Gastroesophageal sphincter (tissue), 3 donors: ENCODE measurements at regions not wholly inside any gene's neighbourhood (a gene's known extent, or its start where the extent isn't known, plus 50 kb on each side); places are given as distances from the start of the nearest gene placed in this dataset.

ENCODE experiments used
- CTCF ChIP-seq, 4 experiments: fragments of 200-600 bp in 2 of 4; fragments of 450-650 bp in 2 of 4; sonication (generic) in 1 of 4; IDR thresholded peaks; one replicate each; pipeline ENCODE4 v1.5.1; 2017 to 2019; ENCODE audit warnings: antibody characterized with exemption in 4 of 4, mild to moderate bottlenecking in 2 of 4, moderate library complexity in 2 of 4
- EP300 ChIP-seq: sonication (generic); formaldehyde crosslinking; IDR thresholded peaks from one replicate; pipeline ENCODE4 v1.6.1; 2017; ENCODE audit warnings: antibody characterized with exemption, mild to moderate bottlenecking
- POLR2A ChIP-seq, 2 donors: fragments of 450-650 bp; IDR thresholded peaks; one replicate each; pipeline ENCODE4 v1.6.1; 2017; ENCODE audit warnings: antibody characterized with exemption in 2 of 2, mild to moderate bottlenecking in 2 of 2, moderate library complexity in 1 of 2
- POLR2AphosphoS5 ChIP-seq: sonication (generic); formaldehyde crosslinking; IDR thresholded peaks from one replicate; pipeline ENCODE4 v1.6.1; 2017; ENCODE audit warnings: antibody characterized with exemption

GRCh38 chr4:81807386-81807785 is 335.7 kb upstream of the RASGEF1B start:
- TF ChIP-seq EP300, result no peak
- TF ChIP-seq CTCF (IDR thresholded peaks at IDR 0.05), result no peak
- TF ChIP-seq POLR2AphosphoS5, result no peak
- TF ChIP-seq POLR2A (IDR thresholded peaks at IDR 0.05), result no peak
